Epithelial cell of proximal tubule (primary cell): ENCODE measurements at regions not wholly inside any gene's neighbourhood (a gene's known extent, or its start where the extent isn't known, plus 50 kb on each side); places are given as distances from the start of the nearest gene placed in this dataset.

Source experiments
- DNase-seq: peaks from one replicate; pipeline ENCODE4 v3.0.0-alpha.2; 2011; ENCODE audit warnings: low read depth
- H3K4me3 ChIP-seq: 2 replicates; pipeline ENCODE4 v1.5.1; 2011; ENCODE audit warnings: low read depth, mild to moderate bottlenecking, low read length
- CTCF ChIP-seq: conservative IDR thresholded peaks from 2 replicates; pipeline ENCODE4 v1.5.1; 2012; ENCODE audit warnings: low read depth, mild to moderate bottlenecking, low read length

- no peak overlapping the region for H3K4me3 ChIP-seq
- TF ChIP-seq CTCF: no peak
- DNase-seq: no peak
Measured at GRCh38 chr7:126222782-126223181, 1030.0 kb downstream of the GRM8 start.

- no peak for DNase-seq
- no peak for TF ChIP-seq CTCF
- no peak overlapping the region for H3K4me3 ChIP-seq
Measured at GRCh38 chr7:126215785-126216184, 1037.0 kb downstream of the GRM8 start.

GRCh38 chr7:126213876-126214275 lies 1038.9 kb downstream of the GRM8 start:
- TF ChIP-seq CTCF: no peak

DNA sequence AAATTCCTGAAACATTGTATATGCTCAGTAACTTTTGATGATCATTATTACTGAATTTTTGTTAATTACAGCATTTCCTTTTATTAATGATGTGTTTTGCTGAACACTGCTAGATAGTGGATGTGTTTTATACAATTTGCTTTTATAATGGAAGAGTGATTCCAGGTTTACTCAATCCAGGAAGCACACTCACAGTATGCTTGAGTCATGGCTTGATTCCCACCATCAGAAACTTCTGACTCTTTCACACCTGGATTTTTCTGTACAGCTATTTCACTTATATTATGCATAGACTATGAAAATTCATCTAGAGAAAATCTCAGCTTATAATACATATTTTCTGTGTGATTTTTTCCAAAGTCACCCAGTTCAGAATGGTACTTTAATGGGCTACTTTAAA lies 1040.9 kb downstream of the GRM8 start:
- DNase-seq: no peak
- no peak overlapping the region for H3K4me3 ChIP-seq
- TF ChIP-seq CTCF: no peak

More at GRCh38 chr7:126213876-126214275, 1038.9 kb downstream of the GRM8 start:
- no peak for DNase-seq
- H3K4me3 ChIP-seq: no peak overlapping the region

- TF ChIP-seq CTCF: no peak
- no peak for DNase-seq
- no peak overlapping the region for H3K4me3 ChIP-seq
Measured at GRCh38 chr7:126210707-126211106, 1042.0 kb downstream of the GRM8 start.

DNA sequence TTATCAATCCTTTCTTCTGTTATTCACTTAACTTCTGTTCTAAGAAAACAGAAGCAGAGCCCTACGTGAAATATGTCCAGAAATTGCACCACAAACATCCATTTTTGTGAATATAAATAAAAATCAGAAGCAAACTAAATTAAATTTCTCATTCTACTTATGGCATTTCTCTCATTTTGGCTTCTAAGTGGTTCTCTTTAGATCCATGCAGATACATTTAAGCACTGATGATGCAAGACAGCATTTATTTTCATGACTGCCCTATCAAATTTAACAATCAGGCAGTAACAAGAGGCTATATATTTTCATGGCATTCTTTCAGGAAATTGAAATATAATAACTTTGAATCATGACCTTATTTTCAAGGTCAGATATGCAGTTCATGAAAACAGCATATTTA lies 1049.6 kb downstream of the GRM8 start:
- no peak for DNase-seq
- no peak for TF ChIP-seq CTCF
- H3K4me3 ChIP-seq: no peak overlapping the region

GRCh38 chr7:126202177-126202576 lies 1050.6 kb downstream of the GRM8 start:
- no peak for TF ChIP-seq CTCF
- H3K4me3 ChIP-seq: no peak overlapping the region
- DNase-seq: no peak
